ENCODE measurements at regions not wholly inside any gene's neighbourhood (a gene's known extent, or its start where the extent isn't known, plus 50 kb on each side); places are given as distances from the start of the nearest gene placed in this dataset.
"Not testable (repeated sequence)": the region's sequence is repeated elsewhere in the genome, so short reads cannot be mapped to it uniquely, and the experiment has no call there.

DNA sequence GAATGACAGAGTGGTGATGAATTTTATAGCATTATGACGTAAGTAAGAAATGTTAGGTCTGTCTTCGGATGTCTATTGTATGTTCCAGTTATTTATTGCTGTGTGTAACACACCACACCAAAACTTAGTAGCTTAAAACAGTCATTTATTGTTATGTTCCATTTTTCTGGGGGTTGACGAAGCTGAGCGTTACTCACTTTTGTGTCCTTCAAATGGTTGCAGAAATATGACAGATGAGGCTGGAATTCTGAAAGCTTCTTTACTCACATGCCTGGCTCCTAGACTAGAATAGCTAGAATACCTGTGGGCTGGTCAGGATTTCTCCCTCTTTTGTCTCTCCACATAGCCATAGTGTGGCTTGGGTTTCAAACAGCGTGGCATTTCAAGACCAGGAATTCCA lies 62.1 kb upstream of the S1PR1 start:
- Mint-ChIP-seq H3K27ac (no peak overlapping the region), H3K9me3 (no peaks in the 10 kb centered on the region), H3K36me3 (ENCODE audit: low read depth) (no peaks in the 10 kb centered on the region), H3K4me1 (no peaks in the 10 kb centered on the region), H3K4me3 (no peak overlapping the region), H3K27me3 (ENCODE audit: insufficient read depth, low read depth, poor library complexity) (no peaks in the 10 kb centered on the region)
- Histone ChIP-seq H3K27me3 (ENCODE audit: insufficient read depth) (no peaks in the 10 kb centered on the region), H3K4me2 (no peak overlapping the region), H3K4me1 (ENCODE audit: insufficient read depth) (no peaks in the 10 kb centered on the region), H3K36me3 (ENCODE audit: insufficient read depth) (no peaks in the 10 kb centered on the region), H4K20me1 (replicated peaks; ENCODE audit: insufficient read depth) (no peaks in the 10 kb centered on the region), H2AFZ (no peak overlapping the region), H3K79me2 (replicated peaks; ENCODE audit: insufficient read depth) (no peaks in the 10 kb centered on the region), H3K4me3 (no peak overlapping the region), H3F3A (replicated peaks; ENCODE audit: low read depth) (no peaks in the 10 kb centered on the region), H3K9me2 (ENCODE audit: insufficient read depth) (no peaks in the 10 kb centered on the region), H3K27ac (ENCODE audit: low read depth) (no peak overlapping the region)
- ATAC-seq (no peak), DNase-seq (ENCODE audit: low spot score) (peak; percentile 27)
- TF ChIP-seq STAT1 (IDR thresholded peaks at IDR 0.05; ENCODE audit: unreplicated experiment) (no peak), NANOG (IDR thresholded peaks at IDR 0.05; ENCODE audit: borderline replicate concordance) (no peak)
- TF ChIP-seq, protein P1, sequence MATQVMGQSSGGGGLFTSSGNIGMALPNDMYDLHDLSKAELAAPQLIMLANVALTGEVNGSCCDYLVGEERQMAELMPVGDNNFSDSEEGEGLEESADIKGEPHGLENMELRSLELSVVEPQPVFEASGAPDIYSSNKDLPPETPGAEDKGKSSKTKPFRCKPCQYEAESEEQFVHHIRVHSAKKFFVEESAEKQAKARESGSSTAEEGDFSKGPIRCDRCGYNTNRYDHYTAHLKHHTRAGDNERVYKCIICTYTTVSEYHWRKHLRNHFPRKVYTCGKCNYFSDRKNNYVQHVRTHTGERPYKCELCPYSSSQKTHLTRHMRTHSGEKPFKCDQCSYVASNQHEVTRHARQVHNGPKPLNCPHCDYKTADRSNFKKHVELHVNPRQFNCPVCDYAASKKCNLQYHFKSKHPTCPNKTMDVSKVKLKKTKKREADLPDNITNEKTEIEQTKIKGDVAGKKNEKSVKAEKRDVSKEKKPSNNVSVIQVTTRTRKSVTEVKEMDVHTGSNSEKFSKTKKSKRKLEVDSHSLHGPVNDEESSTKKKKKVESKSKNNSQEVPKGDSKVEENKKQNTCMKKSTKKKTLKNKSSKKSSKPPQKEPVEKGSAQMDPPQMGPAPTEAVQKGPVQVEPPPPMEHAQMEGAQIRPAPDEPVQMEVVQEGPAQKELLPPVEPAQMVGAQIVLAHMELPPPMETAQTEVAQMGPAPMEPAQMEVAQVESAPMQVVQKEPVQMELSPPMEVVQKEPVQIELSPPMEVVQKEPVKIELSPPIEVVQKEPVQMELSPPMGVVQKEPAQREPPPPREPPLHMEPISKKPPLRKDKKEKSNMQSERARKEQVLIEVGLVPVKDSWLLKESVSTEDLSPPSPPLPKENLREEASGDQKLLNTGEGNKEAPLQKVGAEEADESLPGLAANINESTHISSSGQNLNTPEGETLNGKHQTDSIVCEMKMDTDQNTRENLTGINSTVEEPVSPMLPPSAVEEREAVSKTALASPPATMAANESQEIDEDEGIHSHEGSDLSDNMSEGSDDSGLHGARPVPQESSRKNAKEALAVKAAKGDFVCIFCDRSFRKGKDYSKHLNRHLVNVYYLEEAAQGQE (IDR thresholded peaks at IDR 0.05; ENCODE audit: unreplicated experiment), result no peak

DNA sequence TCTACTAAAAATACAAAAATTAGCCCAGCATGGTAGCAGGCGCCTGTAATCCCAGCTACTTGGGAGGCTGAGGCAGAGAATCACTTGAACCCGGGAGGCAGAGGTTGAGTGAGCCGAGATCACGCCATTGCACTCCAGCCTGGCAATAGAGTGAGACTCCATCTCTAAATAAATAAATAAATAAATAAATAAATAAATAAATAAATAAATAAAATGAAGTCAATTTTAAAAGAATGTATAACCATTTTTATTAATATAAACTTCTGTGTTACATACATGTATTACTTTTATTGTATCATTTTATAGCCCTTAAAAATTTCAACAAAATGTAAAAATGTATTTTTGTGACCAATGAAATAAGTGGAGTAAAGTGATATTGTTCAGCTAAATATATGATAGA lies 62.5 kb upstream of the S1PR1 start:
- H3K4me3 Mint-ChIP-seq; ATAC-seq; H3K4me3 ChIP-seq; H3K36me3 Mint-ChIP-seq (ENCODE audit: low read depth); H3K27ac Mint-ChIP-seq; DNase-seq (ENCODE audit: low spot score); H3K36me3 ChIP-seq (ENCODE audit: insufficient read depth); H3F3A ChIP-seq (replicated peaks; ENCODE audit: low read depth); H3K4me1 ChIP-seq (ENCODE audit: insufficient read depth); H3K27ac ChIP-seq (ENCODE audit: low read depth); H3K9me3 Mint-ChIP-seq; H3K9me2 ChIP-seq (ENCODE audit: insufficient read depth); H3K27me3 Mint-ChIP-seq (ENCODE audit: insufficient read depth, low read depth, poor library complexity); H3K4me2 ChIP-seq; H4K20me1 ChIP-seq (replicated peaks; ENCODE audit: insufficient read depth); H3K27me3 ChIP-seq (ENCODE audit: insufficient read depth); H3K4me1 Mint-ChIP-seq; H2AFZ ChIP-seq; H3K79me2 ChIP-seq (replicated peaks; ENCODE audit: insufficient read depth): not testable (repeated sequence)

DNA sequence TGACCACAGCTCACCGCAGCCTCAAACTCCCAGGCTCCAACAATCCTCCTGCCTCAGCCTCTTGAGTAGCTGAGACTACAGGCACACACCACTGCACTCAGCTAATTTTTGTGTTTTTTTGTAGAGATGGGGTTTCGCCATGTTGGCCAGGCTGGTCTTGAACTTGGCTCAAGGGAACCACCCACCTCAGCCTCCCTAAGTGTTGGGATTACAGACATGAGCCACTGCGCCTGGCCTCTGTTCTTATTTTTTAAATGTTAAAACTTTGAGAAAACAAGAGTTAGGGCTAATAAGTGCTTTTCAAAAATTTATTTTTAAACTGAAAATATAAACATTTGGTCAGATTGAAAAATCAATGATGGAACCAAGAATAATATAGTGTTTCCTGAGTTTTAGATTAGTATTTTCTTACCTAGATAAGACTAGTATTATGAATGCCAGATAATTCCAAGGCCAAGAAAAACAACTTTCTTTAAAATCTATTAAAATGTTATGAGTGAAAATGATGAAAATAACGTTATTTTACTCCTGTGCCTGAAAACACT lies 66.2 kb upstream of the S1PR1 start:
- no peak overlapping the region for H3K4me3 ChIP-seq
- no peaks in the 10 kb centered on the region for H3K27me3 ChIP-seq (ENCODE audit: insufficient read depth)
- DNase-seq (ENCODE audit: low spot score) (no peak), ATAC-seq (no peak)
- H3K36me3 Mint-ChIP-seq (ENCODE audit: low read depth), result no peaks in the 10 kb centered on the region
- H3K36me3 ChIP-seq (ENCODE audit: insufficient read depth), result no peaks in the 10 kb centered on the region
- TF ChIP-seq, protein P2, sequence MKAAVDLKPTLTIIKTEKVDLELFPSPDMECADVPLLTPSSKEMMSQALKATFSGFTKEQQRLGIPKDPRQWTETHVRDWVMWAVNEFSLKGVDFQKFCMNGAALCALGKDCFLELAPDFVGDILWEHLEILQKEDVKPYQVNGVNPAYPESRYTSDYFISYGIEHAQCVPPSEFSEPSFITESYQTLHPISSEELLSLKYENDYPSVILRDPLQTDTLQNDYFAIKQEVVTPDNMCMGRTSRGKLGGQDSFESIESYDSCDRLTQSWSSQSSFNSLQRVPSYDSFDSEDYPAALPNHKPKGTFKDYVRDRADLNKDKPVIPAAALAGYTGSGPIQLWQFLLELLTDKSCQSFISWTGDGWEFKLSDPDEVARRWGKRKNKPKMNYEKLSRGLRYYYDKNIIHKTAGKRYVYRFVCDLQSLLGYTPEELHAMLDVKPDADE (IDR thresholded peaks at IDR 0.05), result no peak
- TF ChIP-seq, protein P3, sequence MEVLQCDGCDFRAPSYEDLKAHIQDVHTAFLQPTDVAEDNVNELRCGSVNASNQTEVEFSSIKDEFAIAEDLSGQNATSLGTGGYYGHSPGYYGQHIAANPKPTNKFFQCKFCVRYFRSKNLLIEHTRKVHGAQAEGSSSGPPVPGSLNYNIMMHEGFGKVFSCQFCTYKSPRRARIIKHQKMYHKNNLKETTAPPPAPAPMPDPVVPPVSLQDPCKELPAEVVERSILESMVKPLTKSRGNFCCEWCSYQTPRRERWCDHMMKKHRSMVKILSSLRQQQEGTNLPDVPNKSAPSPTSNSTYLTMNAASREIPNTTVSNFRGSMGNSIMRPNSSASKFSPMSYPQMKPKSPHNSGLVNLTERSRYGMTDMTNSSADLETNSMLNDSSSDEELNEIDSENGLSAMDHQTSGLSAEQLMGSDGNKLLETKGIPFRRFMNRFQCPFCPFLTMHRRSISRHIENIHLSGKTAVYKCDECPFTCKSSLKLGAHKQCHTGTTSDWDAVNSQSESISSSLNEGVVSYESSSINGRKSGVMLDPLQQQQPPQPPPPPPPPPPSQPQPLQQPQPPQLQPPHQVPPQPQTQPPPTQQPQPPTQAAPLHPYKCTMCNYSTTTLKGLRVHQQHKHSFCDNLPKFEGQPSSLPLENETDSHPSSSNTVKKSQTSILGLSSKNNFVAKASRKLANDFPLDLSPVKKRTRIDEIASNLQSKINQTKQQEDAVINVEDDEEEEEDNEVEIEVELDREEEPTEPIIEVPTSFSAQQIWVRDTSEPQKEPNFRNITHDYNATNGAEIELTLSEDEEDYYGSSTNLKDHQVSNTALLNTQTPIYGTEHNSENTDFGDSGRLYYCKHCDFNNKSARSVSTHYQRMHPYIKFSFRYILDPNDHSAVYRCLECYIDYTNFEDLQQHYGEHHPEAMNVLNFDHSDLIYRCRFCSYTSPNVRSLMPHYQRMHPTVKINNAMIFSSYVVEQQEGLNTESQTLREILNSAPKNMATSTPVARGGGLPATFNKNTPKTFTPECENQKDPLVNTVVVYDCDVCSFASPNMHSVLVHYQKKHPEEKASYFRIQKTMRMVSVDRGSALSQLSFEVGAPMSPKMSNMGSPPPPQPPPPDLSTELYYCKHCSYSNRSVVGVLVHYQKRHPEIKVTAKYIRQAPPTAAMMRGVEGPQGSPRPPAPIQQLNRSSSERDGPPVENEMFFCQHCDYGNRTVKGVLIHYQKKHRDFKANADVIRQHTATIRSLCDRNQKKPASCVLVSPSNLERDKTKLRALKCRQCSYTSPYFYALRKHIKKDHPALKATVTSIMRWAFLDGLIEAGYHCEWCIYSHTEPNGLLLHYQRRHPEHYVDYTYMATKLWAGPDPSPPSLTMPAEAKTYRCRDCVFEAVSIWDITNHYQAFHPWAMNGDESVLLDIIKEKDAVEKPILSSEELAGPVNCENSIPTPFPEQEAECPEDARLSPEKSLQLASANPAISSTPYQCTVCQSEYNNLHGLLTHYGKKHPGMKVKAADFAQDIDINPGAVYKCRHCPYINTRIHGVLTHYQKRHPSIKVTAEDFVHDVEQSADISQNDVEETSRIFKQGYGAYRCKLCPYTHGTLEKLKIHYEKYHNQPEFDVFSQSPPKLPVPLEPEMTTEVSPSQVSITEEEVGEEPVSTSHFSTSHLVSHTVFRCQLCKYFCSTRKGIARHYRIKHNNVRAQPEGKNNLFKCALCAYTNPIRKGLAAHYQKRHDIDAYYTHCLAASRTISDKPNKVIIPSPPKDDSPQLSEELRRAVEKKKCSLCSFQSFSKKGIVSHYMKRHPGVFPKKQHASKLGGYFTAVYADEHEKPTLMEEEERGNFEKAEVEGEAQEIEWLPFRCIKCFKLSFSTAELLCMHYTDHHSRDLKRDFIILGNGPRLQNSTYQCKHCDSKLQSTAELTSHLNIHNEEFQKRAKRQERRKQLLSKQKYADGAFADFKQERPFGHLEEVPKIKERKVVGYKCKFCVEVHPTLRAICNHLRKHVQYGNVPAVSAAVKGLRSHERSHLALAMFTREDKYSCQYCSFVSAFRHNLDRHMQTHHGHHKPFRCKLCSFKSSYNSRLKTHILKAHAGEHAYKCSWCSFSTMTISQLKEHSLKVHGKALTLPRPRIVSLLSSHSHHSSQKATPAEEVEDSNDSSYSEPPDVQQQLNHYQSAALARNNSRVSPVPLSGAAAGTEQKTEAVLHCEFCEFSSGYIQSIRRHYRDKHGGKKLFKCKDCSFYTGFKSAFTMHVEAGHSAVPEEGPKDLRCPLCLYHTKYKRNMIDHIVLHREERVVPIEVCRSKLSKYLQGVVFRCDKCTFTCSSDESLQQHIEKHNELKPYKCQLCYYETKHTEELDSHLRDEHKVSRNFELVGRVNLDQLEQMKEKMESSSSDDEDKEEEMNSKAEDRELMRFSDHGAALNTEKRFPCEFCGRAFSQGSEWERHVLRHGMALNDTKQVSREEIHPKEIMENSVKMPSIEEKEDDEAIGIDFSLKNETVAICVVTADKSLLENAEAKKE (CRISPR knock-in tag; IDR thresholded peaks at IDR 0.05), result no peak
- no peak overlapping the region for H3K4me2 ChIP-seq
- H4K20me1 ChIP-seq (replicated peaks; ENCODE audit: insufficient read depth), result no peaks in the 10 kb centered on the region
- H3F3A ChIP-seq (replicated peaks; ENCODE audit: low read depth), result no peaks in the 10 kb centered on the region
- no peaks in the 10 kb centered on the region for H3K9me2 ChIP-seq (ENCODE audit: insufficient read depth)
- H3K4me3 Mint-ChIP-seq, result no peak overlapping the region
- H3K79me2 ChIP-seq (replicated peaks; ENCODE audit: insufficient read depth), result no peaks in the 10 kb centered on the region
- no peak overlapping the region for H3K27ac Mint-ChIP-seq
- H3K4me1 Mint-ChIP-seq, result peaks cover 9% of the 10 kb centered on the region
- no peaks in the 10 kb centered on the region for H3K4me1 ChIP-seq (ENCODE audit: insufficient read depth)
- H3K27ac ChIP-seq (ENCODE audit: low read depth), result no peak overlapping the region
- H2AFZ ChIP-seq, result no peak overlapping the region
- peaks cover 2% of the 10 kb centered on the region for H3K27me3 Mint-ChIP-seq (ENCODE audit: insufficient read depth, low read depth, poor library complexity)
- H3K9me3 Mint-ChIP-seq, result no peaks in the 10 kb centered on the region

All from GM23338 (cell line).